Left lobe of liver (tissue), 2 donors: ENCODE measurements at regions not wholly inside any gene's neighbourhood (a gene's known extent, or its start where the extent isn't known, plus 50 kb on each side); places are given as distances from the start of the nearest gene placed in this dataset.

Experiments
- ATAC-seq: fragments of 200-7000 bp; cut with Tn5 transposase; one replicate; pipeline ENCODE4 v1.9.1; 2020; ENCODE audit warnings: mild to moderate bottlenecking, moderate library complexity
- DNase-seq: peaks from one replicate; pipeline ENCODE4 v3.0.0-alpha.2; 2020; ENCODE audit warnings: low spot score
- donor health status: DM: no; HTN: no; CAD: no; lungs with moderate emphysema.
- donor health status: DM: no; HTN: yes; CAD: no.

DNA sequence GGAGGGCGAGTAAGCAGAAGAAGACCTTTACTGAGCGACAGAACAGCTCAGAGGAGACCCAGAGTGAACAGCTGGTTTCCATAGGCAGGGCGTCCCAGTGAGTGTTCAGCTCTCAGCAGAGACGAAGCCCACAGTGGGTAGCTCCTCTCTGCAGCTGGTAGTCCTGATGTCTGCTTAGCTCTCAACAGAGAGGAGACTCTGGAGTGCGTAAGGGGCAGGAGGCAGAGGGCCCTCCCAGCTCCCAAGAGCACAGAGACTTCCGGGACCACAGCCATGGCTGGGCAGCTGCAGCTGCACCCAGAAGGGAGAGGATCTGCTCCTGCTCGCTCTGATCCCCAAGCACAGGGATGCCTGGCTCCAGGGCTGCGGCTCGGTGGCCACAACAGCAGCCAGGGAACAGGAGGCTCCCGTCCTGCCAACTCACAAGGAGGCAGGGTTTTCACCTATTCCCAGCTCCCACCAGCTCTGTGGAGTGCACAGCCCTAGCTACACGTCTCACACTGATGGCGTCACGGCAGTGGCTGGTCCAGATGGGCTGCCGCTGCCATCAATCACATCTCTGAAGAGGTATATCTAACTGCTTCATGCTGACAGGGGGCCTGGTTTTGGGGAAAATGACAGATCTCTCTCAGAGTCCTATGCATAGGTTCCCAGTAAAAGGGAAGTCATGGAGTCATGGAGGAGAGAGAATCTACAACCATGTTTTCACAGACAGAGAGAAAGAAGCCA lies 2660.1 kb upstream of the PCDH20 start:
- no peak for ATAC-seq
- DNase-seq = no peak

DNA sequence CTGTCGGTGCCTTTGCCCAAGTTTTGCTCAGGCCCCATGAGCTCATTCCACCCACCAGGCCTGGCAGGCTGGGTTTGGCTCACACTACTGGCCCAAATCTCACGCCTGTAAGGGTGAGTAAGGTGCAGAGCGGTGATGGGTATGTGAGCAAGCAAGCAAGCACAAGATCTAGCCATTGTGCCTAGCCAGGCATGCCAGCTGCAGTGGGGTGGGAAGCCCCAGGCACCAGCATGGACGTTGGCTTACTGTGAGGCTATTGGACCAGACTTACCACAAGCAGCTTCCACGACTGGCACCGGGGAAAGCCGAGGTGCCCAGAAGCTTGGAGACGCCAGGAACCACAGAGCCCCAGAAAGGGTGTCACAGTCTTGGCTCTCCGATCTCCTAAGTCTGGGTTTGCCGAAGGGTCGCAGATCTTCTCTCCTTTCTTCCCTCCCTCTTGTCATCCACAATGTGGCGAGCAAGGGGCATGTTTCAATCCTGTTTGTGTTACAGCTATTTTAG lies 2659.4 kb upstream of the PCDH20 start:
- DNase-seq = no peak
- no peak for ATAC-seq

DNA sequence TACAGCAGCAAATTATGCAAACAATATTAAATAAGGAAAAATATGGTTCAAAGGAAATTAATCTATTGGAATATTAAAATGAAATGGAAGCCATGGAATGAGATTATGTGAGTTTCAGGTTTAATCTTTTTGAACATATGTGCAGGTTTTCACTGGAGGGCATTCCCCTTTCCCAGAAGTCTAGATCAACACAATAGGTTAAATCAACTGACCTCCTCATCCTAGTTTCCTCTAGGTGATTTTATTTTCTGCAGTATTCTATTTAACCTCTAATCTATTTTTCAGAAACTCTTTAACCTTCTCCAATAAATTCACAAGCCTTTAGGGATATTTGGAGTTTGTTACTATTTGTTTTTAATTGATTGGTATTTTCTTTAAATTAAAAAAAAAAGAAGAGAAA lies 2657.6 kb upstream of the PCDH20 start:
- DNase-seq (no peak), ATAC-seq (no peak)

DNA sequence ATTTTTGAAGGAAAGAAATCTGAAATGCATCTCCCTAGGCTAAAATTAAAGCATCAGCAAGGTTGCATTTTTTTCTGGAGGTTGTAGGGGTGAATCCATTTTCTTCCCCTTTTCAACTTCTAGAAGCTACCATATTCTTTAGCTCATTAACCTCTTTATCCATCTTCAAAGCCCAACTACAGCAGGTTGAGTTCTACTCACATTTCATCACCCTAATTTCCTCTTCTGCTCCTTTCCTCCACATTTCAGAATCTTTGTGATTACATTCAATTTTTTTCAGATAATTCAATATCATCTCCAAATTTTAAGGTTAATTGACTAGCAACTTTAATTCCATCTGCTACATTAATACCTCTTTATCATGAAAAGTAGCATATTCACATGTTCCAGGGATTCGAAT lies 2655.7 kb upstream of the PCDH20 start:
- no peak for ATAC-seq
- no peak for DNase-seq

DNA sequence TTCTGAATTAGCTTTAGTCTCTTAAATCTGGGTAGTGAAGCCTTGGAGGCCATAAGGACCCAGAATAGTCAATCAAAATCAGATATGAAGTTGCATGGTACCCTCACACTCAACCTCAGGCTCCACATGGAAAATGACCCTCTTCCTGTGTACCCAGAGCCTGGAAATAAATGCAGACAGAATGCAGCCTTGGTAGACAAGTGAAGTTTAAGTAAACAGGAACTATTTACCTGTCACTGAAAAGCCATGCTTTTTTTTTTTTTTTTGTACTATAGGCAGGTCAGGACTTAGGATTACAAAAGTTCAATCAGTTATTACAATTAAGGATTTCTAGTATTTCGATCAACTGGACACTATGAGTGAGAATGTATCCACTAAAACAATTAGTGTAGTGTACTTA lies 2654.2 kb upstream of the PCDH20 start:
- no peak for ATAC-seq
- no peak for DNase-seq

DNA sequence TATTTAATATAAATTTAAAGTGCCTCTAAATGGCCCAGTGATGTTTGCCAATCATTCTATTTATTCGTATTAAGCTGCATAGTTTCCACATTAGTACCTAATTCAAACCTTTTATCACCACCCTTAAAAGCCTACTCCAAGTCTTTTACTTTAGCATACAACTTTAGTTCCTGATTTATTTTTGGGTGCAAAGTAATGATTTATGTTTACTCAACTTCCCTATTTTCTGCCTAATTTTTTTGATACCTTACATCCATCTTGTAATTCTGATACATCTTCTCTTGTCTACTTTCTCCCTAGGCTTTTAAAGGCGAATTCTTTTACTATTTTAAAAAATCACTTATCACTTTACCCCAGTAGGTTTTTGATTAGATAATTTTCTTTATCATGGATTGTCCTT lies 2651.1 kb upstream of the PCDH20 start:
- no peak for ATAC-seq
- DNase-seq = no peak

DNA sequence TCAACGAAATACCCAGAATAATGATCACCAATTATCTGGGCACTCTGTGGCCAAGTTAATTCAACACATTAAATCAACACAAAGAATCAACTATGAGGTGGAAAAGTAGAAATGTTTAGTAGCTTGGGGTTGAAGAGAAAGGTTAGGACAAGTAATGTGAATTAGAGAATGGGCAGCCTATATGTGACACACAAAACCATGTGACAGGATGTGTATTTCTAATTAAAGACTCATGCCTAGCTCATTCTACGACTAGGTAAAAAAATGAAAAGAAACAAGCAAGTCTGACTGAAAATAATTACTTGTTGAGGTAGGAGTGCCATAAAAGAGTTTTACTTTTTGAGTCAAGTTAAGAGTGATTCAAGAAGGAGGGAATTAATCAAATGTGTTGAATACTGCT lies 2646.0 kb upstream of the PCDH20 start:
- ATAC-seq = no peak
- no peak for DNase-seq

DNA sequence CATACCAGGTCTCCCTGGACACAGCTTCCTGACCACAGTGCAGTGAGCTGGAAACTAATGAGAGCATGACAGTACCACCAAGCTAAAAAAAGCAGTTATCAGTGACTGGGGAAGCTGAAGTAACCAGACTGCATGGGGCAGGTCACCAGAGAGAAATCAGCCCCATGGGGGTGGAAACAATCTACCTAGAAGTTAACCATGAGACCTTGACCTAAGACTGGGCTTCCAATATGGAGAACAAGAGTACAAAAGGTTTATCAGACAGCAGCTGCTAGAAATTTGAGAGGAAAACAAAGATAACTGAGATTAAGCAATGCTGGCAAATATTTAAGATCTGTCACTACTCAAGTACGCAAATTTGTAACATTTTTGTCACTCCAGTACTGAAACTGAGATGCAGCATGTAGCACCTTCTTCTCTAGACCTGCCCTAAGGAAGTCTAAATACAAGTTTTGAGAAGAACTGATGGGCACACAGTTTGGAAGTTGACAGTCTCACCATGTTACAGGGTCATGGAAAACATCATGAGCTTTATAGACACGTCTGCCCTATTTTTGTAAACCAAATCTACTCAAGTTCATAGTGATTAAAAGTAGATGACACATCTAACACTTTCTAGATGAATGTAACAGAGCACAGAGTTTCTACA lies 2641.8 kb upstream of the PCDH20 start:
- ATAC-seq = no peak
- DNase-seq = no peak

DNA sequence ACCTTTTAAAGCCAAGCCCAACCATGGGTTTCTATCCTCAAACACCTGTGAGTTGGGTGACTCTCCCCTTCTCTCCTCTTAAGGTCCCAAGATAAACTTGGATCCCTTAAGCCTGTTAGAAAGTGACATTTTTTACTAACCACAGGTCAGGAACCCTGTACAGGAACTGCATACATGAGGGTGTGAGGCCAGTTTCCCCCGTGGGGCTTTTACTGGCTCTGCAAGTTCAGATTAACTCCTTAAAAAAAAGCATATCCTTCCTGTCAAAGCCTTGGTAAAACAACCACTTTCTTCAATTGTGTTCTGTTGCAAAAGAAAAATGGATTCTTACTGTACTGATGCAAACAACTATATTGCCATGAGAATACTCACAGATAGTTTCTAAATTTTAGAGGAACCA lies 2638.7 kb upstream of the PCDH20 start:
- DNase-seq = no peak
- ATAC-seq = no peak

DNA sequence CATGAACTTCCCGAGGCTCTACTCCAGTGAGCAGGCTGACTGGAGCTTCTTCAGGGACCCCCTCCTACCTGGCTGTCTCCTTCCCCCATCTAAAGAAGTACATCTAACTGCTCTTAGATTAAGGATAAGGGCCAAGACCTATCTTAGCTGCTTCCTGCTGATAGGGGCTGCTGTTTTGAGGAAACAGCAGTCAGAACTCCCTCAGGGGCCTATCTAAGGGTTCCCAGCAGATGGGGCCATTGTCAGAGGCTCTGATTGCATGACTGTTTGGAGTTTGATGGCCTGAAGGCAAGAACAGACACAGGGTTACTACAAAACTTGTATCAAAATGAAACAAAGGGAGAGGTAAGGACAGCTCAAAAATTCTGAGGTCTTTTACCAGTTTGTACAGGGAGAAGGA lies 2636.9 kb upstream of the PCDH20 start:
- no peak for ATAC-seq
- no peak for DNase-seq

DNA sequence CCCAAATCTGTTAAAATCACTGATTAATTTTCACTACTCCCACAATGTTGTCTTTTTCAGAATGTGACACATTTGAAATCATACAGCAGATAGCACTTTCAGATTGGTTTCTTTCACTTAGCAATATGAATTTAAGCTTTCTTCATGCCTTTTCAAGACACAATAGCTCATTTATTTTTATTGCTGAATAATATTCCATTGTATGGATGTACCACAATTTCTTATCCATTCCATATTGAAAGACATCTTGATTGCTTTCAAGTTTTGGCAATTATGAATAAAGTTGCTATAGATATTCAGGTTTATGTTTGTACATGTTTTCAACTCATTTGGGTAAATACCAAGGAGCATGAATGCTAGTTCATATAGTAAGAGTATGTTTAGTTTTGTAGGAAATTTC lies 2635.6 kb upstream of the PCDH20 start:
- DNase-seq (no peak), ATAC-seq (no peak)

DNA sequence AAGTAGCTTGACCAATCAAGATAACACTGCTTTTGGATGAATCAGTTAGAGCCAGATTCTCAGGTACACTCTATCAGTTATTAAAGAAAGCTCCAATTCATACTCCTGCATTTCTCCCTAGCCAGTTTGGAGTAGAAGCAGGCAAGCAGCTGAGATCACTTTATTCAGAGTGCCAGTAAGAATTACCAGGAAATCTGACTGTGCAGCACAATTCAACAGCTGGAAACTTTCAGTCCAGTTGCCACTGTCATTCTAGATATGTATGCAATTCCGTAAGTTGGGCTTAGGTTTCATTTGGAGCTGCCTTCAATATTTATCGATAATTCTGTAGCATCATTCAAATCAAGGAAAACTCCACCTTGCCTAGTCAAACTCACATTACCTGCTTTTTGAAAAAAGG lies 2625.6 kb upstream of the PCDH20 start:
- ATAC-seq = no peak
- DNase-seq = no peak

DNA sequence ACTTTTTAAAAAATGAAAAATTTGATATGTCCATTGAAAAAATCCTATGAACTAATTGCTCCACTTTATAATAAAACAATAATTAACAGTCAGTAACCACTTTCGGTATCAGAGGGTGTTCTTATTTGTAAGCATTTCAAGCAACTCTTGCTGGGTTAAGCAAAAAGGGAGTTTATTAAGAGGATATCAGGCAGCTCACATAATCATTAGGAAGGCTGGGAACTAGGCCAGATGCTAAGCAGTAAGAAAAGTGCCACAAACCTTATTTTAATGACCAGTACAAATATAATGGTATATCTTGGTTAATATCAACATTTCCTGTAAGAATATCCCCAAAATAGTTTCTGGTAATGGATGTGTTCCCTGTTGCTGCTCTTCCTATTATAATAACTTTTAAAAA lies 2618.3 kb upstream of the PCDH20 start:
- ATAC-seq (no peak), DNase-seq (no peak)

DNA sequence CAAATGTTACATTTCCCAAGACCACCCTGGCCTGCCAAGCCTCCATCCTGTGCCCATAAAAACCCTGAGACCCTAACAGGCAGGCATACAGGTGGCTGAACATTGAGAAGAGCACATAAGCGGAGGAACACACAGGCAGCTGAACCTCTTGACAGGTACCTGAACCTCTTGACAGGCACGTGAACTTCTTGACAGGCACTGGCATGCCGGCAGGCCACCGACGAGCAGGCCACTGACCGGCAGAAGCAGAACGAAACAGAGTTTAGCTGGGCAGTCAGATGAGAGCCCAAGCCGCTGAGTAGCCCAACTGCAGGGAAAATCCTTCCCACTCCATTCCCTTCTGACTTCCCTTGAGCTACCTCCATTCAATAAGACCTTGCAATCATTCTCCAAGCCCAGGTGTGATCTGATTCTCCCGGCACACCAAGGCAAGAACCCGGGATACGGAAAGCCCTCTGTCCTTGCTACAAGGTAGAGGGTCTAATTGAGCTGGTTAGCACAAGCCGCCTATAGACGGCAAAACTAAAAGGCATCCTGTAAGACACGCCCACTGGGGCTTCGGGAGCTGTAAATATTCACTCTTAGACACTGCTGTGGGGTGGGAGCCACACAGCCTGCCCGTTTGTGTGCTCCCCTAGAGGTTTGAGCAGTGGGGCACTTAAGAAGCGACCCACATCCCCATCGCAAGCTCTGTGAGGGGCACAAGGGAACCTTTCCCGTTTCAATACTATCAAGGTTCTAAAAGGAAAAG lies 2613.9 kb upstream of the PCDH20 start:
- no peak for ATAC-seq
- DNase-seq = no peak

DNA sequence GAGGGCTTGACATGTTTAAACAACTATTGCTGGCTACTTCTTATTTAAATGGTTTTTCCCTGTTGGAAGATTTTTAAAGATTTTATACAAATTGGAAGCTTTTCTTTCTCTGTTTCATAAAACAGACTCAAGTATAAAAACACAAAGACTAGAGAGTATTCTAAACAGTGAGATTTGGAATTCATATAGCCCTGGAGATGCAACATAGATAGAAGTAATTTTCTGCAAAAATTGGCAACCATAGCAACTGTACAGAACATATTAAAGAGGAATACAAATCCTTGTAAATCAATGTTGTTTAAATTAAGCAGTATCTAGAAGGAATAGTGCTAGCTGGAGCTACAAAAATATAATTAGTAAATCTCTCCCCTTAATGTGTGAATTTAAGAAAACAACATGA lies 2612.9 kb upstream of the PCDH20 start:
- DNase-seq (no peak), ATAC-seq (no peak)

DNA sequence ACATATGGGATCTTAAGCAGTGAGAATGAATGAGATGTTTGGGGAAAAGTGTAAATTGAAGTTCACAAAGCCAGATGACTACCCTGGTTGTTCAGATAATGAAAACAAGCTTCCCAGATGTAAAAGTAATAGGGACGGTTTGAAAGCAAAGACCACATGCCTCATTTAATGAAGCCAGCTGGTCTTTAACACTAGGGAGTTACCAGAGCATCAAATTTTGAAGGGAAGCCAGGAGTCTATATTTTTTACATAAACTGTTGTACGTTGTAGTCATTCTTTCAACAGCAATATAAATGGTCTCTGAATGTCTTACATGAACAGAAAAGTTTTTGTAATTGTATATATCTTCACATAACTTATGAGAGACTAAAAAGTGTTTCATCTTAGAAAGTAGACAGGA lies 2604.5 kb upstream of the PCDH20 start:
- DNase-seq (no peak), ATAC-seq (no peak)

DNA sequence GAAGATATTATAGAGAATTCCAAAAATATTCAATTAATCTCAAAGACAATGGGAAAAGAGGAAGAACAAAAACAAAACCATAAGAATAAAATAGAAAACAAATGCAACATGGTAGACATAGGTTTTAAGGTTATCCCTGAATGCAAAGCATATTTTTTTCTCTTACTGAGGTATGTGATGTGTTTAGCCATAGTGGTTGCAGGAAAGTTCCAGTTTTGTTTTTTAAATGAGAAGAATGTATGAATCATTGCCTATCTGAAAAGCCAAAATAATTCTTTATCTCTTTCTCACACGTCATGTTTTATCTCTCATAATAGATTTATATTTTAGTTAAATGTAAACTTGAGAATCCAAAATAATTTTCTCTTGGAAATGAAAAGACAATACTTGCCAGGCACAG lies 2591.7 kb upstream of the PCDH20 start:
- no peak for ATAC-seq
- no peak for DNase-seq

DNA sequence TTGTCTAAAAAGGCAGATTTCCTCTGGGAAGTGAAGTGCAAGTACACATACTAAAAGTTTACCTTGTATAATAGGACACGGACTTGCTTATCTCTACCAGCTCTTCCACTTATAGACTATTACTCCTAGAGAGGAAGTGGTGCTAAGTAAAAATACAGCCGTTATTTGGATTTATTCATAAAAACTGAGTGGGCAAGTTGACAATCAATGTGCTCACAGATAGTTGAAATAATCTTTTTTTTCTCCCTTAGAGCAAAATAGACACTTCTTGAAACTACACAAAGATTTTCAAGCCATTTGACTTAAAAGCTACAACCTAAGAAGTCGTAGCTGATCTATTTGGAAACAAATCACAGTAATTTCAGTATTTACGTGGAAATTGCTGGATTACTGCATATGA lies 2584.7 kb upstream of the PCDH20 start:
- no peak for ATAC-seq
- DNase-seq = no peak

DNA sequence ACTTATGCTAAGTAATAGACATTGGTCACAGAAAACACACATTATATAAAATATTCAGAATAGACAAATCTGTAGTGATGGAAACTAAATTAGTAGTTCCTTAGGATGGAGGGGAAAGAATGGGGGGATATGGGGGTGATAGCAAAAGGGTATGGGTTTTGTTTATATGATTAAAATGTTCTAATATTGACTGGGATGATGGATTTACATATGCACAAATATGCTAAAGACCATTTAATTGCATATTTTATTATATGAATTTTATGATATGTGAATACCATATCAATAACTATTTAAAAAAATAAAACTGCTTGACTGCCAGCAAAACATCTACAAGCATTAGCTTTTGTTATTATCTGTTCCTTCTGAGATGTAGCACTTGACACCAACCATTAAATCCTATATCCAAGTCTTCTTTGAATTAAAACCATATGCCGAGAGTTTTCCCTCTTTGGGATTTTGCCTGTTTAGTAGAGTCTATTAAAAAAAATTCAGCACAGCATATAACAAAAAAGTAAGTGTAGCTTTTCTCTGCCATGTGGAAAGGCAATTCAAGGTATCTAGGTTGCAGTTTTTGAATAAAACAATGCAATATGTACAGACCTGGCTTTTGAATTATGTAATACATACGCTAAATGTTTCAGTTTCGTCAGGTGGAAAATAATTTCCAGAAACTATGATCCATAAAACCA lies 2584.1 kb upstream of the PCDH20 start:
- DNase-seq (no peak), ATAC-seq (no peak)

DNA sequence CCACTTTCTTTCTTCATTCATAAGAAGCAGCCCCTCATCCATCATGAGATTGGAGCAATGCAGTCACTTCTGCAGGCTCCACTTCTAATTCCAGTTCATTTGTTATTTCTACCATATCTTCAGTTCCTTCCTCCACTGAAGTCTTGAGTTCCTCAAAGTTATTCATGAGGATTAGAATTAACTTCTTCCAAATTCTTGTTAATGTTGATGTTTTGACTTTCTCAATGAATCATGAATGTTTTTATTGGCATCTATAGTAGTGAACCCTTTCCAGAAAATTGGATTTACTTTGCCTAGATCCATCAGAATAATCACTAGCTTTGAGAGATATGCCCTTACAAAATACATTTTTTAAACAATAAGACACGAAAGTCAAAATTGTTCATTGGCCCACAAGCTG lies 2567.7 kb upstream of the PCDH20 start:
- DNase-seq = no peak
- no peak for ATAC-seq

DNA sequence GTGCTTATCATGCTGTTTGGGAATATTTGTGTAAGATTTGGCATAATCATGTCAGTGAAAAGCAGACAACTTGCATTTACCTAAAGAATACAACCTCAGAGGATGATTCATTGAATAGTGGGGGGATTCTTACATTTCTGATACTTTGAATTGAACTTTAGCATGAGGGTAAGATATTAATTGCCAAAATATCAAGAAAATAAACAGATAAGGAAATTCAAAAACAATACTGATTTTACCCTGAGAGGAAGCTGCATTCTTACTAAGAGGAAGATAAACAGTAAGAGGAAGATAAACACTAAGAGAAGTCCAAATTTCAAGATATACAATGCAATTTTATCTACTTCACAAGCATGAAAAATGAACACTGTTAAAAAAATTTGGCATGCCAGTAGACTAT lies 2564.3 kb upstream of the PCDH20 start:
- DNase-seq = no peak
- no peak for ATAC-seq

DNA sequence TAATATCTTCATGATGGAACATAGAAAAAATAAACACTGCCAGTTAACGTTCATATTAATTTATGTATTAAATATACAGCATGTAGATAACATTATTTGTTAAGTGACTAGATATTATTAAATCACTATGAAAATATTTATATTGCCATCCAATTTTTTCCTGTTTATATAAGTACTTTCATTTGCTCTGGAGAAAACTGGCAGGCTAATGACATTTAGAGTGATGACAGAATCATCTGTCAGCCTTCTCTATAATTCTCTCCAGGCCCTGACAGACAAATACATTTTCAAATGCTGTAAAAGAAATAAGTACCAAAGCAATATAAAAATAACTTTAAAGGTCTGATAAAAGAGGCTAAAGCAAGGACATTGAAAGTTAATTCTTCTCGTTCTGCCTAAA lies 2556.7 kb upstream of the PCDH20 start:
- DNase-seq (no peak), ATAC-seq (no peak)
